ENCODE measurements at regions not wholly inside any gene's neighbourhood (a gene's known extent, or its start where the extent isn't known, plus 50 kb on each side); places are given as distances from the start of the nearest gene placed in this dataset.

DNA sequence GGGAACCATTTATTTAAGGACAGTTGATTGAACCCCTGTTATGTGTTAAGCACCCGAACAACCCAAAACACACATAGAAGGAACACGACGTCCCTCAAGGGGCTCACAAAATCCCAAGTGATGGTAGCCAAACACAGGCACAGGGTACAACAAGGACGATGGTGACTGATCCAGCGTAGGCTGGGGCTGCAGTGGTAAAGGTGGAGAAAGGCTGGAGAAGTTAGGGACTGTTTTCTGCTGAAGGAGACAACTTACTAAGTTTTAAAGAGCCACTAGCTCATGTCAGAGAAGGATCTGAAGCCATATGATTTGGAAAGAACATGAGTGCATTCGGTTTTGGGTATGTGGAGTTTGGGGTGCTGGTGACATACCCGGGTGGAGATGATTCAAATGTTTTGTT lies 229.6 kb upstream of the TNRC6C start:
- TF ChIP-seq, protein P1, sequence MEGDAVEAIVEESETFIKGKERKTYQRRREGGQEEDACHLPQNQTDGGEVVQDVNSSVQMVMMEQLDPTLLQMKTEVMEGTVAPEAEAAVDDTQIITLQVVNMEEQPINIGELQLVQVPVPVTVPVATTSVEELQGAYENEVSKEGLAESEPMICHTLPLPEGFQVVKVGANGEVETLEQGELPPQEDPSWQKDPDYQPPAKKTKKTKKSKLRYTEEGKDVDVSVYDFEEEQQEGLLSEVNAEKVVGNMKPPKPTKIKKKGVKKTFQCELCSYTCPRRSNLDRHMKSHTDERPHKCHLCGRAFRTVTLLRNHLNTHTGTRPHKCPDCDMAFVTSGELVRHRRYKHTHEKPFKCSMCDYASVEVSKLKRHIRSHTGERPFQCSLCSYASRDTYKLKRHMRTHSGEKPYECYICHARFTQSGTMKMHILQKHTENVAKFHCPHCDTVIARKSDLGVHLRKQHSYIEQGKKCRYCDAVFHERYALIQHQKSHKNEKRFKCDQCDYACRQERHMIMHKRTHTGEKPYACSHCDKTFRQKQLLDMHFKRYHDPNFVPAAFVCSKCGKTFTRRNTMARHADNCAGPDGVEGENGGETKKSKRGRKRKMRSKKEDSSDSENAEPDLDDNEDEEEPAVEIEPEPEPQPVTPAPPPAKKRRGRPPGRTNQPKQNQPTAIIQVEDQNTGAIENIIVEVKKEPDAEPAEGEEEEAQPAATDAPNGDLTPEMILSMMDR (IDR thresholded peaks at IDR 0.05), result no peak
- TF ChIP-seq POLR2AphosphoS5 (IDR thresholded peaks at IDR 0.05), result no peak

Data from upper lobe of left lung (tissue), 4 donors.